Activated naive CD4-positive, alpha-beta T cell treated with anti-CD3 and anti-CD28 coated beads for 36 hours (primary cell): ENCODE measurements at regions not wholly inside any gene's neighbourhood (a gene's known extent, or its start where the extent isn't known, plus 50 kb on each side); places are given as distances from the start of the nearest gene placed in this dataset.

Experiments
- CTCF ChIA-PET: fragments of 350-600 bp; sonication (Branson Sonifier 250); formaldehyde crosslinking; loops from one replicate; lab custom pipeline; 2021; ENCODE audit warnings: antibody characterized with exemption; lab: Charles Lee
- DNase-seq: peaks from one replicate; pipeline ENCODE4 v3.0.0-alpha.2; 2020
- H3K27ac Mint-ChIP-seq: one replicate; pipeline ENCODE4 v1.8.0; 2021; ENCODE audit warnings: mild to moderate bottlenecking, mixed read lengths
- H3K27me3 Mint-ChIP-seq: one replicate; pipeline ENCODE4 v1.8.0; 2021; ENCODE audit warnings: low read depth, mixed read lengths
- H3K36me3 Mint-ChIP-seq: one replicate; pipeline ENCODE4 v1.8.0; 2021; ENCODE audit warnings: low read depth, mixed read lengths
- H3K4me1 Mint-ChIP-seq: one replicate; pipeline ENCODE4 v1.8.0; 2021; ENCODE audit warnings: low read depth, mixed read lengths
- H3K4me3 Mint-ChIP-seq: one replicate; pipeline ENCODE4 v1.8.0; 2021; ENCODE audit warnings: mild to moderate bottlenecking, moderate library complexity, mixed read lengths
- H3K9me3 Mint-ChIP-seq: one replicate; pipeline ENCODE4 v1.8.0; 2021; ENCODE audit warnings: mixed read lengths
- intact Hi-C: fragments of 100-400 bp; cut with micrococcal nuclease; formaldehyde crosslinking; loops from one replicate; pipeline ENCODE4 v1.15.1; 2023

- Mint-ChIP-seq H3K4me3 (no peak overlapping the region), H3K9me3 (peaks cover 2% of the 10 kb centered on the region), H3K27ac (no peak overlapping the region), H3K27me3 (no peaks in the 10 kb centered on the region), H3K4me1 (peaks cover 5% of the 10 kb centered on the region), H3K36me3 (no peaks in the 10 kb centered on the region)
- intact Hi-C loops = loop anchor here (10.0 kb wide), 2 partner anchors 191 to 441 kb away; no protein-coding TSS in a partner anchor
- CTCF ChIA-PET = interaction anchor here (0.6 to 1.2 kb wide), 2 partner anchors 224 to 307 kb away, joined by 3 read pairs; partner anchors contain the start of gene OLFML3
- DNase-seq = peak; percentile 15
Measured at GRCh38 chr1:114286179-114286578, 132.5 kb upstream of the SYT6 start.

- no peak overlapping the region for H3K27ac Mint-ChIP-seq
- H3K27me3 Mint-ChIP-seq = no peaks in the 10 kb centered on the region
- H3K9me3 Mint-ChIP-seq = peaks cover 2% of the 10 kb centered on the region
- intact Hi-C loops = loop anchor here (1.0 to 10.0 kb wide), 4 partner anchors 188 to 1142 kb away; no protein-coding TSS in a partner anchor
- CTCF ChIA-PET = interaction anchor here (0.5 to 2.2 kb wide), 43 partner anchors 8 to 1837 kb away, joined by 3 to 46 read pairs (median 4); partner anchors contain the start of gene OLFML3
- no peaks in the 10 kb centered on the region for H3K36me3 Mint-ChIP-seq
- H3K4me3 Mint-ChIP-seq = no peak overlapping the region
- peak; percentile 94 for DNase-seq
- H3K4me1 Mint-ChIP-seq = peaks cover 5% of the 10 kb centered on the region
Measured at GRCh38 chr1:114282751-114283403, 129.2 kb upstream of the SYT6 start.

GRCh38 chr1:114278911-114279310 is 125.2 kb upstream of the SYT6 start:
- no peaks in the 10 kb centered on the region for H3K27me3 Mint-ChIP-seq
- no peaks in the 10 kb centered on the region for H3K36me3 Mint-ChIP-seq
- CTCF ChIA-PET = no interaction called here
- intact Hi-C loops = no loop called here
- H3K4me3 Mint-ChIP-seq = no peak overlapping the region
- H3K4me1 Mint-ChIP-seq = peaks cover 5% of the 10 kb centered on the region
- no peak overlapping the region for H3K27ac Mint-ChIP-seq
- H3K9me3 Mint-ChIP-seq = peaks cover 2% of the 10 kb centered on the region
- DNase-seq = no peak

GRCh38 chr1:114278430-114278829 is 124.8 kb upstream of the SYT6 start:
- H3K4me3 Mint-ChIP-seq = no peak overlapping the region
- H3K36me3 Mint-ChIP-seq = no peaks in the 10 kb centered on the region
- peaks cover 2% of the 10 kb centered on the region for H3K9me3 Mint-ChIP-seq
- DNase-seq = no peak
- CTCF ChIA-PET = no interaction called here
- H3K27me3 Mint-ChIP-seq = no peaks in the 10 kb centered on the region
- peaks cover 5% of the 10 kb centered on the region for H3K4me1 Mint-ChIP-seq
- no peak overlapping the region for H3K27ac Mint-ChIP-seq
- intact Hi-C loops = no loop called here

GRCh38 chr1:114274621-114275317 is 121.1 kb upstream of the SYT6 start:
- H3K4me1 Mint-ChIP-seq = no peaks in the 10 kb centered on the region
- H3K36me3 Mint-ChIP-seq = no peaks in the 10 kb centered on the region
- CTCF ChIA-PET = interaction anchor here (0.7 to 1.5 kb wide), 3 partner anchors 8 to 294 kb away, joined by 3 to 4 read pairs (median 3); no protein-coding TSS in a partner anchor
- no peak for DNase-seq
- H3K27me3 Mint-ChIP-seq = no peaks in the 10 kb centered on the region
- H3K27ac Mint-ChIP-seq = no peak overlapping the region
- intact Hi-C loops = no loop called here
- no peak overlapping the region for H3K4me3 Mint-ChIP-seq
- H3K9me3 Mint-ChIP-seq = no peaks in the 10 kb centered on the region

- no peaks in the 10 kb centered on the region for H3K4me1 Mint-ChIP-seq
- no peaks in the 10 kb centered on the region for H3K9me3 Mint-ChIP-seq
- H3K4me3 Mint-ChIP-seq = no peak overlapping the region
- DNase-seq = no peak
- intact Hi-C loops = no loop called here
- no peaks in the 10 kb centered on the region for H3K27me3 Mint-ChIP-seq
- CTCF ChIA-PET = interaction anchor here (0.6 kb wide), 1 partner anchor 369 kb away, joined by 3 read pairs; no protein-coding TSS in a partner anchor
- no peaks in the 10 kb centered on the region for H3K36me3 Mint-ChIP-seq
- H3K27ac Mint-ChIP-seq = no peak overlapping the region
Measured at GRCh38 chr1:114272593-114272992, 118.9 kb upstream of the SYT6 start.

- Mint-ChIP-seq H3K4me1 (no peaks in the 10 kb centered on the region), H3K9me3 (no peaks in the 10 kb centered on the region), H3K27ac (no peak overlapping the region), H3K36me3 (no peaks in the 10 kb centered on the region), H3K27me3 (peaks cover 4% of the 10 kb centered on the region), H3K4me3 (no peak overlapping the region)
- intact Hi-C loops = no loop called here
- no peak for DNase-seq
- CTCF ChIA-PET = interaction anchor here (2.7 kb wide), 1 partner anchor 12 kb away, joined by 22 read pairs; no protein-coding TSS in a partner anchor
Measured at GRCh38 chr1:114270718-114271117, 117.0 kb upstream of the SYT6 start.

GRCh38 chr1:114270282-114270681 is 116.6 kb upstream of the SYT6 start:
- H3K9me3 Mint-ChIP-seq = no peaks in the 10 kb centered on the region
- peaks cover 7% of the 10 kb centered on the region for H3K27me3 Mint-ChIP-seq
- CTCF ChIA-PET = interaction anchor here (2.7 kb wide), 1 partner anchor 12 kb away, joined by 22 read pairs; no protein-coding TSS in a partner anchor
- no peaks in the 10 kb centered on the region for H3K36me3 Mint-ChIP-seq
- H3K4me1 Mint-ChIP-seq = no peaks in the 10 kb centered on the region
- no peak overlapping the region for H3K4me3 Mint-ChIP-seq
- intact Hi-C loops = no loop called here
- no peak for DNase-seq
- H3K27ac Mint-ChIP-seq = no peak overlapping the region

- no peak overlapping the region for H3K4me3 Mint-ChIP-seq
- no peaks in the 10 kb centered on the region for H3K4me1 Mint-ChIP-seq
- intact Hi-C loops = no loop called here
- H3K9me3 Mint-ChIP-seq = no peaks in the 10 kb centered on the region
- H3K27ac Mint-ChIP-seq = no peak overlapping the region
- peaks cover 7% of the 10 kb centered on the region for H3K27me3 Mint-ChIP-seq
- CTCF ChIA-PET = interaction anchor here (2.7 kb wide), 1 partner anchor 13 kb away, joined by 22 read pairs; no protein-coding TSS in a partner anchor
- no peaks in the 10 kb centered on the region for H3K36me3 Mint-ChIP-seq
- no peak for DNase-seq
Measured at GRCh38 chr1:114269539-114269938, 115.9 kb upstream of the SYT6 start.

GRCh38 chr1:114263343-114263742 is 109.7 kb upstream of the SYT6 start:
- CTCF ChIA-PET = interaction anchor here (0.6 kb wide), 1 partner anchor 289 kb away, joined by 3 read pairs; no protein-coding TSS in a partner anchor
- Mint-ChIP-seq H3K36me3 (no peaks in the 10 kb centered on the region), H3K27ac (no peak overlapping the region), H3K27me3 (peaks cover 7% of the 10 kb centered on the region), H3K4me3 (no peak overlapping the region), H3K9me3 (no peaks in the 10 kb centered on the region), H3K4me1 (no peaks in the 10 kb centered on the region)
- intact Hi-C loops = no loop called here
- no peak for DNase-seq

GRCh38 chr1:114262337-114262736 is 108.7 kb upstream of the SYT6 start:
- CTCF ChIA-PET = no interaction called here
- no peak overlapping the region for H3K27ac Mint-ChIP-seq
- H3K4me1 Mint-ChIP-seq = no peaks in the 10 kb centered on the region

GRCh38 chr1:114260805-114261484 is 107.3 kb upstream of the SYT6 start:
- no peak for DNase-seq
- Mint-ChIP-seq H3K4me3 (no peak overlapping the region), H3K27ac (no peak overlapping the region), H3K27me3 (peaks cover 3% of the 10 kb centered on the region), H3K36me3 (no peaks in the 10 kb centered on the region), H3K4me1 (no peaks in the 10 kb centered on the region), H3K9me3 (no peaks in the 10 kb centered on the region)
- CTCF ChIA-PET = no interaction called here
- intact Hi-C loops = no loop called here

More at GRCh38 chr1:114262337-114262736, 108.7 kb upstream of the SYT6 start:
- Mint-ChIP-seq H3K36me3 (no peaks in the 10 kb centered on the region), H3K9me3 (no peaks in the 10 kb centered on the region), H3K4me3 (no peak overlapping the region), H3K27me3 (peaks cover 7% of the 10 kb centered on the region)
- intact Hi-C loops = no loop called here
- DNase-seq = no peak
